ENCODE measurements at regions not wholly inside any gene's neighbourhood (a gene's known extent, or its start where the extent isn't known, plus 50 kb on each side); places are given as distances from the start of the nearest gene placed in this dataset.

- no peak for TF ChIP-seq CTCF (IDR thresholded peaks at IDR 0.05)
- TF ChIP-seq EP300 (IDR thresholded peaks at IDR 0.05), result no peak
Measured at GRCh38 chr9:28770226-28770625, 1196.9 kb upstream of the C9orf72 start.

Data from sigmoid colon (tissue), 4 donors.